CD14-positive monocyte (primary cell): ENCODE measurements at regions not wholly inside any gene's neighbourhood (a gene's known extent, or its start where the extent isn't known, plus 50 kb on each side); places are given as distances from the start of the nearest gene placed in this dataset.

Source experiments
- DNase-seq, 3 donors: peaks; one replicate each; pipeline ENCODE4 v3.0.0-alpha.2; 2011 to 2022
- H2AFZ ChIP-seq: 2 replicates; pipeline ENCODE4 v1.6.0; 2012; ENCODE audit warnings: mild to moderate bottlenecking, low read depth, low read length, inconsistent platforms; ENCODE audit not compliant: insufficient read depth, poor library complexity, severe bottlenecking
- H3K27ac ChIP-seq, 2 donors: 1 replicate in 1 of 2; 2 replicates in 1 of 2; pipeline ENCODE4 v1.5.1; 2012 to 2013; ENCODE audit warnings: low read length in 2 of 2, control low read depth in 1 of 2, inconsistent platforms in 1 of 2, low read depth in 1 of 2, mild to moderate bottlenecking in 1 of 2
- H3K27me3 ChIP-seq, 2 donors: one replicate each; pipeline versions ENCODE4 v1.6.0 to v1.6.1; 2011 to 2013; ENCODE audit warnings: low read length in 2 of 2; ENCODE audit not compliant: control insufficient read depth in 2 of 2, insufficient read depth in 2 of 2
- H3K36me3 ChIP-seq, 2 donors: replicated peaks in 1 of 2; 1 replicate in 1 of 2; 2 replicates in 1 of 2; pipeline versions ENCODE4 v1.5.1 to v1.6.1; 2012 to 2013; ENCODE audit warnings: low read length in 2 of 2, control low read depth in 1 of 2, inconsistent platforms in 1 of 2, mild to moderate bottlenecking in 1 of 2; ENCODE audit not compliant: insufficient read depth in 2 of 2, control insufficient read depth in 1 of 2
- H3K4me1 ChIP-seq, 2 donors: 1 replicate in 1 of 2; 2 replicates in 1 of 2; pipeline versions ENCODE4 v1.5.1 to v1.6.1; 2012 to 2013; ENCODE audit warnings: low read length in 2 of 2, control low read depth in 1 of 2, inconsistent platforms in 1 of 2, mild to moderate bottlenecking in 1 of 2, moderate library complexity in 1 of 2; ENCODE audit not compliant: insufficient read depth in 2 of 2, control insufficient read depth in 1 of 2
- H3K4me2 ChIP-seq: replicated peaks from 2 replicates; pipeline ENCODE3; 2012; ENCODE audit warnings: low read length, moderate library complexity, mild to moderate bottlenecking; ENCODE audit not compliant: poor library complexity, severe bottlenecking; ENCODE audit errors: extremely low read depth
- H3K4me3 ChIP-seq, 3 experiments: fragments of 200-600 bp in 1 of 3; sonication (generic) in 1 of 3; replicated peaks in 1 of 3; 1 replicate in 2 of 3; 2 replicates in 1 of 3; pipeline ENCODE4 v1.5.1; 2011 to 2013; ENCODE audit warnings: low read length in 3 of 3, mild to moderate bottlenecking in 3 of 3, control low read depth in 2 of 3, low read depth in 2 of 3, inconsistent platforms in 1 of 3, moderate library complexity in 1 of 3
- H3K79me2 ChIP-seq: 2 replicates; pipeline ENCODE4 v1.6.0; 2012; ENCODE audit warnings: mild to moderate bottlenecking, control low read depth, inconsistent platforms, low read length, moderate library complexity; ENCODE audit not compliant: insufficient read depth
- H3K9ac ChIP-seq: 2 replicates; pipeline ENCODE4 v1.6.0; 2017; ENCODE audit warnings: low read length, mild to moderate bottlenecking; ENCODE audit not compliant: insufficient read depth, poor library complexity, severe bottlenecking
- H3K9me3 ChIP-seq, 2 donors: replicated peaks in 1 of 2; 1 replicate in 1 of 2; 2 replicates in 1 of 2; pipeline versions ENCODE4 v1.5.1 to v1.6.1; 2012 to 2013; ENCODE audit warnings: low read length in 2 of 2, control low read depth in 1 of 2; ENCODE audit not compliant: control insufficient read depth in 1 of 2, insufficient read depth in 1 of 2
- H4K20me1 ChIP-seq: 2 replicates; pipeline ENCODE4 v1.6.0; 2012; ENCODE audit warnings: mild to moderate bottlenecking, low read length, control low read depth, moderate library complexity; ENCODE audit not compliant: insufficient read depth
- H3K27ac Mint-ChIP-seq, 7 donors: one replicate each; pipeline ENCODE4 v1.8.0; 2020; ENCODE audit warnings: mild to moderate bottlenecking in 7 of 7, mixed read lengths in 7 of 7, moderate library complexity in 6 of 7, inconsistent platforms in 2 of 7
- H3K27me3 Mint-ChIP-seq, 3 donors: one replicate each; pipeline ENCODE4 v1.8.0; 2021 to 2022; ENCODE audit warnings: low read depth in 3 of 3, mild to moderate bottlenecking in 3 of 3, mixed read lengths in 3 of 3, moderate library complexity in 3 of 3, inconsistent platforms in 1 of 3
- H3K36me3 Mint-ChIP-seq, 2 donors: one replicate each; pipeline ENCODE4 v1.8.0; 2020; ENCODE audit warnings: mixed read lengths in 2 of 2, inconsistent platforms in 1 of 2, mild to moderate bottlenecking in 1 of 2
- H3K4me1 Mint-ChIP-seq: one replicate; pipeline ENCODE4 v1.8.0; 2020; ENCODE audit warnings: mild to moderate bottlenecking, mixed read lengths
- H3K4me3 Mint-ChIP-seq, 2 donors: one replicate each; pipeline ENCODE4 v1.8.0; 2020; ENCODE audit warnings: mild to moderate bottlenecking in 2 of 2, mixed read lengths in 2 of 2, moderate library complexity in 1 of 2
- H3K9me3 Mint-ChIP-seq, 7 donors: one replicate each; pipeline ENCODE4 v1.8.0; 2020 to 2022; ENCODE audit warnings: mixed read lengths in 7 of 7, mild to moderate bottlenecking in 6 of 7, moderate library complexity in 6 of 7, inconsistent platforms in 2 of 7
- WGBS: methylation state at CpG from one replicate; pipeline ENCODE4 v1.1.5; 2013; ENCODE audit warnings: missing lambda C conversion rate; ENCODE audit not compliant: insufficient coverage; 5-methylcytosine and 5-hydroxymethylcytosine counted together
- intact Hi-C, 2 donors: fragments of 100-400 bp; cut with micrococcal nuclease; formaldehyde crosslinking; loops; one replicate each; pipeline versions ENCODE4 v1.15.0 to v1.15.1; 2023
- TF ChIP-seq, protein P1 (sequence below): fragments of 200-600 bp; IDR thresholded peaks from one replicate; pipeline ENCODE4 v1.8.0; 2022; ENCODE audit warnings: antibody characterized with exemption, mild to moderate bottlenecking

DNA sequence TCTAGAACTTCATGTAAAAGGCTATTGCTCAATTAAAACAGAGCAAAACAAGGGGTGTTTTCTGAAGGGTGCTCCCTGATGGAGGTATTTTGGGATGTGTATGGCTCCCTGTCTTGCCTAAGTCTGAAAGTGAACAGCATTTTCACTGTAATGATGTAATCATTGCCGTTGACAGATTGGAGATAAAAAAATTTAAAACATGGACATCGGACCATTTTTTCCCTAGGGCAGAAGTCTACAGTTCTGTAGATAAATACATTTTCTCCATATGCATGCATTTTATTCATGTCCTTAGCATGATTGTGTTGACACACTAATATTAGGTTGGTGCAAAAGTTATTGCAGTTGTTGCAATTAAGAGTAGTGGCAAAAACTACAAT is 85.1 kb upstream of the ATXN1 start:
- TF ChIP-seq, protein P1, sequence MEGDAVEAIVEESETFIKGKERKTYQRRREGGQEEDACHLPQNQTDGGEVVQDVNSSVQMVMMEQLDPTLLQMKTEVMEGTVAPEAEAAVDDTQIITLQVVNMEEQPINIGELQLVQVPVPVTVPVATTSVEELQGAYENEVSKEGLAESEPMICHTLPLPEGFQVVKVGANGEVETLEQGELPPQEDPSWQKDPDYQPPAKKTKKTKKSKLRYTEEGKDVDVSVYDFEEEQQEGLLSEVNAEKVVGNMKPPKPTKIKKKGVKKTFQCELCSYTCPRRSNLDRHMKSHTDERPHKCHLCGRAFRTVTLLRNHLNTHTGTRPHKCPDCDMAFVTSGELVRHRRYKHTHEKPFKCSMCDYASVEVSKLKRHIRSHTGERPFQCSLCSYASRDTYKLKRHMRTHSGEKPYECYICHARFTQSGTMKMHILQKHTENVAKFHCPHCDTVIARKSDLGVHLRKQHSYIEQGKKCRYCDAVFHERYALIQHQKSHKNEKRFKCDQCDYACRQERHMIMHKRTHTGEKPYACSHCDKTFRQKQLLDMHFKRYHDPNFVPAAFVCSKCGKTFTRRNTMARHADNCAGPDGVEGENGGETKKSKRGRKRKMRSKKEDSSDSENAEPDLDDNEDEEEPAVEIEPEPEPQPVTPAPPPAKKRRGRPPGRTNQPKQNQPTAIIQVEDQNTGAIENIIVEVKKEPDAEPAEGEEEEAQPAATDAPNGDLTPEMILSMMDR = no peak
- WGBS = no CpG with 5 or more reads among the region's 2 CpGs
- no peaks in the 10 kb centered on the region for H3K79me2 ChIP-seq

DNA sequence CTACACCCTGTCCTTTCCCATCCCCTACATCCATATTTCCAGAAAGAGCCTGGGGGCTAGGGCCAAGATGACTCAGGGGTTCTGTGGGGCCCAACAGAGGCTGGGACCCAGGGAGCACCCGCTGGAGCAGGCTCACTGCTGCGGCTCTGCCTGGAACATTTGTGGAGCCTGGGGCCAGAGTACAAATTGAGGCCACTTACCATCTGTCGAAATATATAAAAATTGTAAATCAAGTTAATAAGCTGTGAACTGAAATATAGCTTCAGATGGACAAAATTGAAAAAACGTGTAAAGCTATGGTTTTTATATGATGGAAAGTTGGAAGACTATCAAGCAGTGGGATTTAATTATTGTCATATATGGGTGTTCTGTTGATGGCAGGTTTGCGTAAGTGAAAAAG is 82.9 kb upstream of the ATXN1 start:
- no peak overlapping the region for H3K27ac Mint-ChIP-seq
- peaks cover 2 to 7% (median 7%) of the 10 kb centered on the region in 3 donors for H3K27me3 Mint-ChIP-seq
- H3K36me3 Mint-ChIP-seq = no peaks in the 10 kb centered on the region
- peaks cover 22% of the 10 kb centered on the region for H3K4me1 Mint-ChIP-seq
- no peaks in the 10 kb centered on the region for H3K79me2 ChIP-seq
- H3K27me3 ChIP-seq = no peaks in the 10 kb centered on the region
- H3K9me3 Mint-ChIP-seq = peaks cover 0 to 3% (median 0%) of the 10 kb centered on the region in 7 donors
- TF ChIP-seq, protein P1 = no peak
- H3K27ac ChIP-seq = no peak overlapping the region
- no peaks in the 10 kb centered on the region for H3K9me3 ChIP-seq
- 94% methylated on average over 4 of the region's 5 CpGs for WGBS
- no peak overlapping the region for H3K4me2 ChIP-seq
- peaks cover 13 to 14% of the 10 kb centered on the region in 2 donors for H3K4me1 ChIP-seq
- H3K4me3 Mint-ChIP-seq = no peak overlapping the region
- no peak overlapping the region for H2AFZ ChIP-seq
- H3K36me3 ChIP-seq = no peaks in the 10 kb centered on the region
- no peaks in the 10 kb centered on the region for H4K20me1 ChIP-seq
- no peak for DNase-seq
- no peak overlapping the region for H3K4me3 ChIP-seq
- intact Hi-C loops = no loop called here
- no peak overlapping the region for H3K9ac ChIP-seq

More for the DNA sequence above, 85.1 kb upstream of the ATXN1 start:
- Histone ChIP-seq H3K4me1 (peaks cover 35 to 36% of the 10 kb centered on the region in 2 donors), H3K27ac (no peak overlapping the region), H3K4me2 (no peak overlapping the region), H3K9me3 (no peaks in the 10 kb centered on the region), H4K20me1 (no peaks in the 10 kb centered on the region), H3K27me3 (no peaks in the 10 kb centered on the region), H3K36me3 (no peaks in the 10 kb centered on the region), H2AFZ (no peak overlapping the region), H3K9ac (no peak overlapping the region), H3K4me3 (no peak overlapping the region)
- intact Hi-C loops = no loop called here
- Mint-ChIP-seq H3K36me3 (no peaks in the 10 kb centered on the region), H3K9me3 (peaks cover 0 to 3% (median 0%) of the 10 kb centered on the region in 7 donors), H3K4me3 (no peak overlapping the region), H3K4me1 (peaks cover 34% of the 10 kb centered on the region), H3K27me3 (peaks cover 0 to 6% (median 5%) of the 10 kb centered on the region in 3 donors), H3K27ac (no peak overlapping the region)
- DNase-seq = no peak
